ENCODE measurements at regions not wholly inside any gene's neighbourhood (a gene's known extent, or its start where the extent isn't known, plus 50 kb on each side); places are given as distances from the start of the nearest gene placed in this dataset.

DNA sequence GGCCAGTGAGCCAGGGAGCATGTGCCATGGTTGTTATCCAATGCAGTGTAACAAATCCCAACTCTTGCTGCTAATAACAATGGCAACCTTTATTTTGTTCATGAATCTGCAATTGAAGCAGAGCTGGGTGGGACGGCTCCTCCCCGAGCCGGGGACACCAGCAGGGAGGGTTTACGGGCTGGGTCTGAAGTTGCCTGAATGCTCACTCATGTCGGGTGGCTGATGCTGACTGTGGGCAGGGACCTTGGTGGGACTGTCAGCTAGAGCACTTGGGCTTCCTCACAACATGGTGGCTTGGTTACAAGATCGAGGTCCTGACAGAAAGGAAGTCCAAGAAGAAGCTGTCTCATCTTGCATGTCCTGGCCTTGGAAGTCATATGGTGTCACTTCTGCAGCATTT, 264.5 kb downstream of the NDUFA10 start (continued):
- TF ChIP-seq, protein P1, sequence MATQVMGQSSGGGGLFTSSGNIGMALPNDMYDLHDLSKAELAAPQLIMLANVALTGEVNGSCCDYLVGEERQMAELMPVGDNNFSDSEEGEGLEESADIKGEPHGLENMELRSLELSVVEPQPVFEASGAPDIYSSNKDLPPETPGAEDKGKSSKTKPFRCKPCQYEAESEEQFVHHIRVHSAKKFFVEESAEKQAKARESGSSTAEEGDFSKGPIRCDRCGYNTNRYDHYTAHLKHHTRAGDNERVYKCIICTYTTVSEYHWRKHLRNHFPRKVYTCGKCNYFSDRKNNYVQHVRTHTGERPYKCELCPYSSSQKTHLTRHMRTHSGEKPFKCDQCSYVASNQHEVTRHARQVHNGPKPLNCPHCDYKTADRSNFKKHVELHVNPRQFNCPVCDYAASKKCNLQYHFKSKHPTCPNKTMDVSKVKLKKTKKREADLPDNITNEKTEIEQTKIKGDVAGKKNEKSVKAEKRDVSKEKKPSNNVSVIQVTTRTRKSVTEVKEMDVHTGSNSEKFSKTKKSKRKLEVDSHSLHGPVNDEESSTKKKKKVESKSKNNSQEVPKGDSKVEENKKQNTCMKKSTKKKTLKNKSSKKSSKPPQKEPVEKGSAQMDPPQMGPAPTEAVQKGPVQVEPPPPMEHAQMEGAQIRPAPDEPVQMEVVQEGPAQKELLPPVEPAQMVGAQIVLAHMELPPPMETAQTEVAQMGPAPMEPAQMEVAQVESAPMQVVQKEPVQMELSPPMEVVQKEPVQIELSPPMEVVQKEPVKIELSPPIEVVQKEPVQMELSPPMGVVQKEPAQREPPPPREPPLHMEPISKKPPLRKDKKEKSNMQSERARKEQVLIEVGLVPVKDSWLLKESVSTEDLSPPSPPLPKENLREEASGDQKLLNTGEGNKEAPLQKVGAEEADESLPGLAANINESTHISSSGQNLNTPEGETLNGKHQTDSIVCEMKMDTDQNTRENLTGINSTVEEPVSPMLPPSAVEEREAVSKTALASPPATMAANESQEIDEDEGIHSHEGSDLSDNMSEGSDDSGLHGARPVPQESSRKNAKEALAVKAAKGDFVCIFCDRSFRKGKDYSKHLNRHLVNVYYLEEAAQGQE (IDR thresholded peaks at IDR 0.05; ENCODE audit: unreplicated experiment), result no peak
- no peak for TF ChIP-seq ZNF331 (CRISPR knock-in tag; IDR thresholded peaks at IDR 0.05; ENCODE audit: low read depth)
- no peak for TF ChIP-seq EZH2phosphoT487 (IDR thresholded peaks at IDR 0.05; ENCODE audit: unreplicated experiment)
- TF ChIP-seq, protein P2, sequence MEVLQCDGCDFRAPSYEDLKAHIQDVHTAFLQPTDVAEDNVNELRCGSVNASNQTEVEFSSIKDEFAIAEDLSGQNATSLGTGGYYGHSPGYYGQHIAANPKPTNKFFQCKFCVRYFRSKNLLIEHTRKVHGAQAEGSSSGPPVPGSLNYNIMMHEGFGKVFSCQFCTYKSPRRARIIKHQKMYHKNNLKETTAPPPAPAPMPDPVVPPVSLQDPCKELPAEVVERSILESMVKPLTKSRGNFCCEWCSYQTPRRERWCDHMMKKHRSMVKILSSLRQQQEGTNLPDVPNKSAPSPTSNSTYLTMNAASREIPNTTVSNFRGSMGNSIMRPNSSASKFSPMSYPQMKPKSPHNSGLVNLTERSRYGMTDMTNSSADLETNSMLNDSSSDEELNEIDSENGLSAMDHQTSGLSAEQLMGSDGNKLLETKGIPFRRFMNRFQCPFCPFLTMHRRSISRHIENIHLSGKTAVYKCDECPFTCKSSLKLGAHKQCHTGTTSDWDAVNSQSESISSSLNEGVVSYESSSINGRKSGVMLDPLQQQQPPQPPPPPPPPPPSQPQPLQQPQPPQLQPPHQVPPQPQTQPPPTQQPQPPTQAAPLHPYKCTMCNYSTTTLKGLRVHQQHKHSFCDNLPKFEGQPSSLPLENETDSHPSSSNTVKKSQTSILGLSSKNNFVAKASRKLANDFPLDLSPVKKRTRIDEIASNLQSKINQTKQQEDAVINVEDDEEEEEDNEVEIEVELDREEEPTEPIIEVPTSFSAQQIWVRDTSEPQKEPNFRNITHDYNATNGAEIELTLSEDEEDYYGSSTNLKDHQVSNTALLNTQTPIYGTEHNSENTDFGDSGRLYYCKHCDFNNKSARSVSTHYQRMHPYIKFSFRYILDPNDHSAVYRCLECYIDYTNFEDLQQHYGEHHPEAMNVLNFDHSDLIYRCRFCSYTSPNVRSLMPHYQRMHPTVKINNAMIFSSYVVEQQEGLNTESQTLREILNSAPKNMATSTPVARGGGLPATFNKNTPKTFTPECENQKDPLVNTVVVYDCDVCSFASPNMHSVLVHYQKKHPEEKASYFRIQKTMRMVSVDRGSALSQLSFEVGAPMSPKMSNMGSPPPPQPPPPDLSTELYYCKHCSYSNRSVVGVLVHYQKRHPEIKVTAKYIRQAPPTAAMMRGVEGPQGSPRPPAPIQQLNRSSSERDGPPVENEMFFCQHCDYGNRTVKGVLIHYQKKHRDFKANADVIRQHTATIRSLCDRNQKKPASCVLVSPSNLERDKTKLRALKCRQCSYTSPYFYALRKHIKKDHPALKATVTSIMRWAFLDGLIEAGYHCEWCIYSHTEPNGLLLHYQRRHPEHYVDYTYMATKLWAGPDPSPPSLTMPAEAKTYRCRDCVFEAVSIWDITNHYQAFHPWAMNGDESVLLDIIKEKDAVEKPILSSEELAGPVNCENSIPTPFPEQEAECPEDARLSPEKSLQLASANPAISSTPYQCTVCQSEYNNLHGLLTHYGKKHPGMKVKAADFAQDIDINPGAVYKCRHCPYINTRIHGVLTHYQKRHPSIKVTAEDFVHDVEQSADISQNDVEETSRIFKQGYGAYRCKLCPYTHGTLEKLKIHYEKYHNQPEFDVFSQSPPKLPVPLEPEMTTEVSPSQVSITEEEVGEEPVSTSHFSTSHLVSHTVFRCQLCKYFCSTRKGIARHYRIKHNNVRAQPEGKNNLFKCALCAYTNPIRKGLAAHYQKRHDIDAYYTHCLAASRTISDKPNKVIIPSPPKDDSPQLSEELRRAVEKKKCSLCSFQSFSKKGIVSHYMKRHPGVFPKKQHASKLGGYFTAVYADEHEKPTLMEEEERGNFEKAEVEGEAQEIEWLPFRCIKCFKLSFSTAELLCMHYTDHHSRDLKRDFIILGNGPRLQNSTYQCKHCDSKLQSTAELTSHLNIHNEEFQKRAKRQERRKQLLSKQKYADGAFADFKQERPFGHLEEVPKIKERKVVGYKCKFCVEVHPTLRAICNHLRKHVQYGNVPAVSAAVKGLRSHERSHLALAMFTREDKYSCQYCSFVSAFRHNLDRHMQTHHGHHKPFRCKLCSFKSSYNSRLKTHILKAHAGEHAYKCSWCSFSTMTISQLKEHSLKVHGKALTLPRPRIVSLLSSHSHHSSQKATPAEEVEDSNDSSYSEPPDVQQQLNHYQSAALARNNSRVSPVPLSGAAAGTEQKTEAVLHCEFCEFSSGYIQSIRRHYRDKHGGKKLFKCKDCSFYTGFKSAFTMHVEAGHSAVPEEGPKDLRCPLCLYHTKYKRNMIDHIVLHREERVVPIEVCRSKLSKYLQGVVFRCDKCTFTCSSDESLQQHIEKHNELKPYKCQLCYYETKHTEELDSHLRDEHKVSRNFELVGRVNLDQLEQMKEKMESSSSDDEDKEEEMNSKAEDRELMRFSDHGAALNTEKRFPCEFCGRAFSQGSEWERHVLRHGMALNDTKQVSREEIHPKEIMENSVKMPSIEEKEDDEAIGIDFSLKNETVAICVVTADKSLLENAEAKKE (CRISPR knock-in tag; IDR thresholded peaks at IDR 0.05), result no peak
- TF ChIP-seq POLR2AphosphoS5 (IDR thresholded peaks at IDR 0.05; ENCODE audit: low read depth), result no peak
- TF ChIP-seq JUNB (IDR thresholded peaks at IDR 0.05; ENCODE audit: unreplicated experiment), result no peak
- no peak for TF ChIP-seq EZH2 (IDR thresholded peaks at IDR 0.05; ENCODE audit: low read depth, unreplicated experiment)
